AG20443 (cell line): ENCODE measurements at regions not wholly inside any gene's neighbourhood (a gene's known extent, or its start where the extent isn't known, plus 50 kb on each side); places are given as distances from the start of the nearest gene placed in this dataset.
"Not testable (repeated sequence)": the region's sequence is repeated elsewhere in the genome, so short reads cannot be mapped to it uniquely, and the experiment has no call there.

Source experiments
- DNase-seq: peaks from one replicate; pipeline ENCODE4 v3.0.0; 2012; ENCODE audit warnings: low spot score, mixed read lengths

- not testable (repeated sequence) for DNase-seq
These were observed 62.7 kb upstream of the EZR start for GRCh38 chr6:158881884-158882283.

- DNase-seq = not testable (repeated sequence)
These were observed 62.1 kb upstream of the EZR start for GRCh38 chr6:158881276-158881675.

GRCh38 chr6:158879180-158879579 lies 60.0 kb upstream of the EZR start:
- no peak for DNase-seq

- DNase-seq = no peak
These were observed 58.5 kb upstream of the EZR start for GRCh38 chr6:158877716-158878115.

- no peak for DNase-seq
These were observed 57.7 kb upstream of the EZR start for GRCh38 chr6:158876886-158877285.

- DNase-seq = no peak
These were observed 51.4 kb upstream of the EZR start for GRCh38 chr6:158870649-158870957.

GRCh38 chr6:158869826-158870648 lies 50.9 kb upstream of the EZR start:
- DNase-seq = peak; percentile 97

GRCh38 chr6:158868890-158869825 lies 50.0 kb upstream of the EZR start:
- peak; percentile 21 for DNase-seq
